IMR-90 (cell line): ENCODE measurements at regions not wholly inside any gene's neighbourhood (a gene's known extent, or its start where the extent isn't known, plus 50 kb on each side); places are given as distances from the start of the nearest gene placed in this dataset.

Source experiments
- ATAC-seq: fragments of 200-7000 bp; cut with Tn5 transposase; 2 replicates; pipeline ENCODE4 v1.9.1; 2020; ENCODE audit warnings: low read depth, mild to moderate bottlenecking, moderate library complexity
- BruUV-seq: library from RNA; stranded (reverse); fragments of 400-500 nt; replicated peaks from 2 replicates; lab custom pipeline; 2021; lab: Mats Ljungman, UMichigan
- CTCF ChIA-PET: fragments of 300-600 bp; formaldehyde crosslinking; extraction: SDS; loops from one replicate; lab custom pipeline; 2021; ENCODE audit warnings: antibody characterized with exemption; lab: Yijun Ruan, JAX
- POLR2A ChIA-PET: fragments of 300-600 bp; sonication (Branson Sonifier 250); formaldehyde crosslinking; loops from one replicate; lab custom pipeline; 2022; ENCODE audit warnings: antibody characterized with exemption; ENCODE audit not compliant: unreplicated experiment; lab: Charles Lee
- DNase-seq: peaks from one replicate; pipeline ENCODE4 v3.0.0; 2013
- H2AFZ ChIP-seq: replicated peaks from 2 replicates; pipeline ENCODE3; 2013; ENCODE audit warnings: low read length, mild to moderate bottlenecking; ENCODE audit not compliant: poor library complexity
- H2AK5ac ChIP-seq: 2 replicates; pipeline ENCODE4 v1.6.1; 2013; ENCODE audit warnings: low read depth, low read length, inconsistent platforms
- H2AK9ac ChIP-seq: replicated peaks from 2 replicates; pipeline ENCODE3; 2013; ENCODE audit warnings: mild to moderate bottlenecking, low read depth, low read length, moderate library complexity; ENCODE audit not compliant: poor library complexity
- H2BK120ac ChIP-seq: 2 replicates; pipeline ENCODE4 v1.6.1; 2013; ENCODE audit warnings: low read depth, low read length, inconsistent platforms
- H2BK15ac ChIP-seq: 3 replicates; pipeline ENCODE4 v1.6.1; 2013; ENCODE audit warnings: low read depth, low read length, inconsistent platforms
- H2BK20ac ChIP-seq: 2 replicates; pipeline ENCODE4 v1.6.1; 2013; ENCODE audit warnings: low read depth, mild to moderate bottlenecking, inconsistent platforms, low read length, moderate library complexity
- H2BK5ac ChIP-seq: 2 replicates; pipeline ENCODE4 v1.6.1; 2013; ENCODE audit warnings: mild to moderate bottlenecking, low read depth, low read length, inconsistent platforms; ENCODE audit not compliant: poor library complexity, severe bottlenecking
- H3K14ac ChIP-seq: replicated peaks from 2 replicates; pipeline ENCODE4 v1.6.1; 2013; ENCODE audit warnings: low read depth, low read length, inconsistent platforms
- H3K18ac ChIP-seq: 2 replicates; pipeline ENCODE4 v1.6.1; 2013; ENCODE audit warnings: low read depth, low read length, control low read depth
- H3K23ac ChIP-seq: 2 replicates; pipeline ENCODE4 v1.6.1; 2013; ENCODE audit warnings: low read depth, low read length, inconsistent platforms
- H3K27ac ChIP-seq: 2 replicates; pipeline ENCODE4 v1.5.1; 2013; ENCODE audit warnings: mild to moderate bottlenecking, control low read depth, low read length; ENCODE audit not compliant: insufficient read depth
- H3K27me3 ChIP-seq: 2 replicates; pipeline ENCODE4 v1.6.1; 2013; ENCODE audit warnings: low read length; ENCODE audit not compliant: control insufficient read depth, insufficient read depth
- H3K36me3 ChIP-seq: 2 replicates; pipeline ENCODE4 v1.6.1; 2013; ENCODE audit warnings: low read length, mixed read lengths; ENCODE audit not compliant: control insufficient read depth, insufficient read depth
- H3K4ac ChIP-seq: 2 replicates; pipeline ENCODE4 v1.6.1; 2013; ENCODE audit warnings: low read depth, low read length, inconsistent platforms
- H3K4me1 ChIP-seq: 2 replicates; pipeline ENCODE4 v1.6.1; 2013; ENCODE audit warnings: low read length, mixed read lengths; ENCODE audit not compliant: control insufficient read depth, insufficient read depth
- H3K4me2 ChIP-seq: 2 replicates; pipeline ENCODE4 v1.6.1; 2013; ENCODE audit warnings: low read depth, mild to moderate bottlenecking, control low read depth, low read length, moderate library complexity
- H3K4me3 ChIP-seq: 2 replicates; pipeline ENCODE4 v1.5.1; 2013; ENCODE audit warnings: low read depth, mild to moderate bottlenecking, control low read depth, low read length, moderate library complexity; ENCODE audit not compliant: insufficient read depth
- H3K56ac ChIP-seq: 2 replicates; pipeline ENCODE4 v1.6.1; 2013; ENCODE audit warnings: low read length, inconsistent platforms; ENCODE audit not compliant: insufficient read depth; ENCODE audit errors: extremely low read depth
- H3K79me1 ChIP-seq, 2 experiments: 2 replicates each; pipeline ENCODE4 v1.6.1; 2013; ENCODE audit warnings: low read length in 2 of 2, inconsistent platforms in 1 of 2, low read depth in 1 of 2
- H3K9ac ChIP-seq: 2 replicates; pipeline ENCODE4 v1.6.1; 2013; ENCODE audit warnings: low read depth, low read length, control low read depth
- H3K9me1 ChIP-seq: 2 replicates; pipeline ENCODE4 v1.6.1; 2013; ENCODE audit warnings: low read length, inconsistent platforms; ENCODE audit not compliant: insufficient read depth
- H3K9me3 ChIP-seq: 2 replicates; pipeline ENCODE4 v1.6.1; 2013; ENCODE audit warnings: low read length; ENCODE audit not compliant: control insufficient read depth, insufficient read depth
- H4K20me1 ChIP-seq: 2 replicates; pipeline ENCODE4 v1.6.1; 2013; ENCODE audit warnings: low read length, inconsistent platforms; ENCODE audit not compliant: insufficient read depth
- H4K5ac ChIP-seq: 2 replicates; pipeline ENCODE4 v1.6.1; 2013; ENCODE audit warnings: mild to moderate bottlenecking, low read depth, low read length, control low read depth
- H4K8ac ChIP-seq, 2 experiments: 2 replicates each; pipeline ENCODE4 v1.6.1; 2013; ENCODE audit warnings: low read depth in 2 of 2, low read length in 2 of 2, control low read depth in 1 of 2, inconsistent platforms in 1 of 2
- H4K91ac ChIP-seq: 2 replicates; pipeline ENCODE4 v1.6.1; 2013; ENCODE audit warnings: low read depth, low read length, inconsistent platforms; ENCODE audit not compliant: insufficient read depth
- MAZ ChIP-seq: IDR thresholded peaks from 2 replicates; pipeline ENCODE4 v1.6.1; 2012; ENCODE audit warnings: low read depth, mild to moderate bottlenecking, low read length, improper control_type of control experiment, moderate library complexity, borderline replicate concordance
- SMC3 ChIP-seq: fragments of 150-350 bp; IDR thresholded peaks from 2 replicates; pipeline ENCODE4 v1.6.1; 2016; ENCODE audit warnings: low read depth, mild to moderate bottlenecking, antibody characterized with exemption, low read length, moderate library complexity
- WGBS, 2 experiments: methylation state at CpG; one replicate each; pipeline versions ENCODE4 v1.1.5 to v1.1.7; 2013; ENCODE audit warnings: missing lambda C conversion rate in 2 of 2; ENCODE audit not compliant: insufficient read length in 1 of 2; ENCODE audit errors: extremely low coverage in 2 of 2; 5-methylcytosine and 5-hydroxymethylcytosine counted together
- dilution Hi-C: fragments of 300-500 bp; cut with HindIII; formaldehyde crosslinking; loops from one replicate; pipeline ENCODE4 v1.14.3; 2018; ENCODE audit warnings: low sequenced_read_pairs; ENCODE audit not compliant: unreplicated experiment
- in situ Hi-C: fragments of 300-500 bp; cut with MboI; formaldehyde crosslinking; loops from 3 replicates; pipeline ENCODE4 v1.14.3; 2019; ENCODE audit warnings: low sequenced_read_pairs, inconsistent platforms, mixed read lengths
- intact Hi-C: fragments of 100-400 bp; cut with micrococcal nuclease; formaldehyde crosslinking; loops from 2 replicates; pipeline ENCODE4 v1.10.0; 2022
- TF ChIP-seq, protein P1 (sequence below): conservative IDR thresholded peaks from 2 replicates; pipeline ENCODE4 v1.5.1; 2012; ENCODE audit warnings: mild to moderate bottlenecking, low read depth, low read length, improper control_type of control experiment

DNA sequence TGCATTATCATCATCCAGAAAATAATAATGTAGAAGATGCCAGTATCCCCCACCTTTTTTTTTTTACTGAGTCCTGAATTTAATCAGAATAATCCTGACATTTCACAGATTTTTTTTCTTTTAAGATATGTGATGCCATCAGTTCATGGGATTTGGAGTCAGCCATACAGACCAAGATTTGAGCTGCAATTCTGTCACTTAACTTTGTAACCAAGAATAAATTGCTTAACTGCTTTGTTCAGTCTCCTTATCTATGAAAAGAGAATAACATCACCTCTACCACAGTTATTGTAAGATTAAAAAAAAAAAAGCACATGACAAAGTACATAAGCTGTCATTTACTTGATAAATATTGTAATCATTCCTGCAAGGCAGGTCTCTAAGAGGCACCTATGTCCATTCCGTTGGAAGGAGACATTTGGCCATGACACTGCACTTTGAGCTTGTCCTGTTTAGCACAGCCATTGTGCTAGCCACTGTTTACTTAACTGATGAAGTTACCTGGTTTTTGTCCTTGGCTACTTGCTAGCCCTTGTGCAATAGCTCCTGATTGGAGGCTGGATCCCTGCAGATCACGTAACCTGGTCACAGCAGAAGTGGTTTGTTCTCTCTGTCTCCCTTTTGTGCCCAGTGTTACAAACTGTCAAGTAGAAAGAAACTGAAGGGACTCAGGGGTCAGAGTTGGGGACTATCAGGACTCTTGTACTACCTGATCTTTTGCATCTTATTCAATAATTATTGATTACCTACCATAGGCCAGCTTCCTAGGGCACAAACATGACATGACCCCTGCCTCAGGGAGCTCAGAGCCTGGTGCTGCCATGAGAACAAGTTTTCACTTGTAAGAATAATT, 306.0 kb downstream of the WDR72 start:
- ATAC-seq (no peak), DNase-seq (no peak)

More for the DNA sequence above, 306.0 kb downstream of the WDR72 start:
- Histone ChIP-seq H3K4me2 (no peak overlapping the region), H4K91ac (no peak overlapping the region), H2BK15ac (no peak overlapping the region), H3K4ac (no peak overlapping the region), H3K27me3 (no peaks in the 10 kb centered on the region), H2BK5ac (no peak overlapping the region), H3K9ac (no peak overlapping the region), H2AFZ (no peak overlapping the region), H2AK5ac (no peak overlapping the region), H2AK9ac (no peak overlapping the region), H3K9me1 (no peaks in the 10 kb centered on the region), H3K27ac (no peak overlapping the region), H3K23ac (no peak overlapping the region), H2BK120ac (no peak overlapping the region), H4K5ac (no peak overlapping the region), H3K56ac (no peak overlapping the region), H3K14ac (no peak overlapping the region), H3K4me1 (no peaks in the 10 kb centered on the region), H2BK20ac (no peak overlapping the region), H3K9me3 (peaks cover 11% of the 10 kb centered on the region), H4K8ac (no peak overlapping the region), H3K18ac (no peak overlapping the region), H3K79me1 (no peaks in the 10 kb centered on the region), H3K36me3 (no peaks in the 10 kb centered on the region), H3K4me3 (no peak overlapping the region), H4K20me1 (no peaks in the 10 kb centered on the region)
- no TSS peak for BruUV-seq
- dilution Hi-C loops: no loop called here
- POLR2A ChIA-PET: no interaction called here
- intact Hi-C loops: no loop called here
- CTCF ChIA-PET: no interaction called here
- no peak for TF ChIP-seq MAZ
- no peak for TF ChIP-seq SMC3
- TF ChIP-seq, protein P1, sequence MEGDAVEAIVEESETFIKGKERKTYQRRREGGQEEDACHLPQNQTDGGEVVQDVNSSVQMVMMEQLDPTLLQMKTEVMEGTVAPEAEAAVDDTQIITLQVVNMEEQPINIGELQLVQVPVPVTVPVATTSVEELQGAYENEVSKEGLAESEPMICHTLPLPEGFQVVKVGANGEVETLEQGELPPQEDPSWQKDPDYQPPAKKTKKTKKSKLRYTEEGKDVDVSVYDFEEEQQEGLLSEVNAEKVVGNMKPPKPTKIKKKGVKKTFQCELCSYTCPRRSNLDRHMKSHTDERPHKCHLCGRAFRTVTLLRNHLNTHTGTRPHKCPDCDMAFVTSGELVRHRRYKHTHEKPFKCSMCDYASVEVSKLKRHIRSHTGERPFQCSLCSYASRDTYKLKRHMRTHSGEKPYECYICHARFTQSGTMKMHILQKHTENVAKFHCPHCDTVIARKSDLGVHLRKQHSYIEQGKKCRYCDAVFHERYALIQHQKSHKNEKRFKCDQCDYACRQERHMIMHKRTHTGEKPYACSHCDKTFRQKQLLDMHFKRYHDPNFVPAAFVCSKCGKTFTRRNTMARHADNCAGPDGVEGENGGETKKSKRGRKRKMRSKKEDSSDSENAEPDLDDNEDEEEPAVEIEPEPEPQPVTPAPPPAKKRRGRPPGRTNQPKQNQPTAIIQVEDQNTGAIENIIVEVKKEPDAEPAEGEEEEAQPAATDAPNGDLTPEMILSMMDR: no peak
- in situ Hi-C loops: no loop called here
- WGBS, 2 experiments: 20% methylated on average over 1 of the region's 2 CpGs; no CpG with 5 or more reads in 1 of the 2 experiments
